ENCODE measurements at regions not wholly inside any gene's neighbourhood (a gene's known extent, or its start where the extent isn't known, plus 50 kb on each side); places are given as distances from the start of the nearest gene placed in this dataset.

DNA sequence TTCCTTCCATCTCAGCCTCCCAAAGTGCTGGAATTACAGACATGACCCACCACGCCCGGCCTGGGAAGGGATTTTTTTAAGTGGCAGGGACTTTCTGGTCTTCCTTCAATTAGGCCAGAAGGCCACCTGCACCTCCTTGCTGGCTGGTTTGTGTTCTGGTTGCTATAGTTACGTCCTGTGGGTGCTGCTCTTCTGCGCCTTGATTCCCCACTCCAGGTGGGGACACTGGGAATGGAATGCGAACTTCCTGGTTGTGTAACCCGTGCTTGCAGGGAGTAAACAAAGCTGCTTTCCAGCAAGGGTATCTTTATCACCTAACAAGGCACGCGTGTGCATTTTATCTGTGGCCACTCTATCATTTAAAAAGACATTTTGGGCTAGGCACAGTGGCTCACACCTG is 117.7 kb downstream of the PLEKHG1 start (continued):
- TF ChIP-seq ISL1 (CRISPR knock-in tag; IDR thresholded peaks at IDR 0.05), result no peak
- TF ChIP-seq ZFP30 (CRISPR knock-in tag; IDR thresholded peaks at IDR 0.05), result no peak
- no peak for TF ChIP-seq TOX (CRISPR knock-in tag; IDR thresholded peaks at IDR 0.05; ENCODE audit: borderline replicate concordance)
- no peak for TF ChIP-seq ZNF8 (CRISPR knock-in tag; IDR thresholded peaks at IDR 0.05)

DNA sequence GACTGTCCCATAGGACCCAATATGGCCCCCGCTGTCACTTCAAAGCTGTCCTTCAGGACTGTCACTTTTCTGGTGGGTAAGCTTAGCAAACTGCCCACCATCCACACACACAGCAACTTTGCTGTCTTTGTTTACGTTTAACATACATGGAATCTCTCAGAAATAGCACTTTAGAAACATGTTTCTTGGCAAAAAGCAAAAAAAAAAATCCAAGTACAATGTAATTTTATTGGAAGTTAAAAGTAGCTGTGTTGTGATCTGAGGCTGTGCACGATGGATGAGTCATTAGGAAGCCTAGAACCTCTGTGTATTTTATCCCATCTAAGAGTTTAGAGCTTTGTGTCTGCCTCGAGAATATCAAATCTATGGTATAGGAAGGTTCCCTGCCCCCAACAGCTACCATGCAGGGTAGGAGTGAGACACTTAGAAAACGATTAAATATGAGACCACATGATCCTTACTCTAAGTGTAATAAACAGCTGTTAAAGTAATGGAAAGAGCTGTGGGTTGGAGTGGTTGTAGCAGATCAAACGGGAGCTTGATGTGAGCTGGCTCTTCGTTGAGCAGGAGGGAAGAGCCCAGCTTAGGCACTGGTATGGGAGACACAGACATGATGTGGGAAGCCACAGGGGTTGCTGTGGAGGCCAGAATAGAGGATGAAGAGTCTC is 119.5 kb downstream of the PLEKHG1 start:
- no peak for TF ChIP-seq SNAI2 (CRISPR knock-in tag; IDR thresholded peaks at IDR 0.05)
- no peak for TF ChIP-seq PPARA (CRISPR knock-in tag; IDR thresholded peaks at IDR 0.05; ENCODE audit: borderline replicate concordance)
- TF ChIP-seq, protein P1, sequence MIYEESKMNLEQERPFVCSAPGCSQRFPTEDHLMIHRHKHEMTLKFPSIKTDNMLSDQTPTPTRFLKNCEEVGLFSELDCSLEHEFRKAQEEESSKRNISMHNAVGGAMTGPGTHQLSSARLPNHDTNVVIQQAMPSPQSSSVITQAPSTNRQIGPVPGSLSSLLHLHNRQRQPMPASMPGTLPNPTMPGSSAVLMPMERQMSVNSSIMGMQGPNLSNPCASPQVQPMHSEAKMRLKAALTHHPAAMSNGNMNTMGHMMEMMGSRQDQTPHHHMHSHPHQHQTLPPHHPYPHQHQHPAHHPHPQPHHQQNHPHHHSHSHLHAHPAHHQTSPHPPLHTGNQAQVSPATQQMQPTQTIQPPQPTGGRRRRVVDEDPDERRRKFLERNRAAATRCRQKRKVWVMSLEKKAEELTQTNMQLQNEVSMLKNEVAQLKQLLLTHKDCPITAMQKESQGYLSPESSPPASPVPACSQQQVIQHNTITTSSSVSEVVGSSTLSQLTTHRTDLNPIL (CRISPR knock-in tag; IDR thresholded peaks at IDR 0.05; ENCODE audit: low read depth), result no peak
- TF ChIP-seq ZC3H10 (CRISPR knock-in tag; IDR thresholded peaks at IDR 0.05), result no peak
- TF ChIP-seq, protein P2, sequence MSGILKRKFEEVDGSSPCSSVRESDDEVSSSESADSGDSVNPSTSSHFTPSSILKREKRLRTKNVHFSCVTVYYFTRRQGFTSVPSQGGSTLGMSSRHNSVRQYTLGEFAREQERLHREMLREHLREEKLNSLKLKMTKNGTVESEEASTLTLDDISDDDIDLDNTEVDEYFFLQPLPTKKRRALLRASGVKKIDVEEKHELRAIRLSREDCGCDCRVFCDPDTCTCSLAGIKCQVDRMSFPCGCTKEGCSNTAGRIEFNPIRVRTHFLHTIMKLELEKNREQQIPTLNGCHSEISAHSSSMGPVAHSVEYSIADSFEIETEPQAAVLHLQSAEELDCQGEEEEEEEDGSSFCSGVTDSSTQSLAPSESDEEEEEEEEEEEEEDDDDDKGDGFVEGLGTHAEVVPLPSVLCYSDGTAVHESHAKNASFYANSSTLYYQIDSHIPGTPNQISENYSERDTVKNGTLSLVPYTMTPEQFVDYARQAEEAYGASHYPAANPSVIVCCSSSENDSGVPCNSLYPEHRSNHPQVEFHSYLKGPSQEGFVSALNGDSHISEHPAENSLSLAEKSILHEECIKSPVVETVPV (CRISPR knock-in tag; IDR thresholded peaks at IDR 0.05), result no peak
- TF ChIP-seq, protein P3, sequence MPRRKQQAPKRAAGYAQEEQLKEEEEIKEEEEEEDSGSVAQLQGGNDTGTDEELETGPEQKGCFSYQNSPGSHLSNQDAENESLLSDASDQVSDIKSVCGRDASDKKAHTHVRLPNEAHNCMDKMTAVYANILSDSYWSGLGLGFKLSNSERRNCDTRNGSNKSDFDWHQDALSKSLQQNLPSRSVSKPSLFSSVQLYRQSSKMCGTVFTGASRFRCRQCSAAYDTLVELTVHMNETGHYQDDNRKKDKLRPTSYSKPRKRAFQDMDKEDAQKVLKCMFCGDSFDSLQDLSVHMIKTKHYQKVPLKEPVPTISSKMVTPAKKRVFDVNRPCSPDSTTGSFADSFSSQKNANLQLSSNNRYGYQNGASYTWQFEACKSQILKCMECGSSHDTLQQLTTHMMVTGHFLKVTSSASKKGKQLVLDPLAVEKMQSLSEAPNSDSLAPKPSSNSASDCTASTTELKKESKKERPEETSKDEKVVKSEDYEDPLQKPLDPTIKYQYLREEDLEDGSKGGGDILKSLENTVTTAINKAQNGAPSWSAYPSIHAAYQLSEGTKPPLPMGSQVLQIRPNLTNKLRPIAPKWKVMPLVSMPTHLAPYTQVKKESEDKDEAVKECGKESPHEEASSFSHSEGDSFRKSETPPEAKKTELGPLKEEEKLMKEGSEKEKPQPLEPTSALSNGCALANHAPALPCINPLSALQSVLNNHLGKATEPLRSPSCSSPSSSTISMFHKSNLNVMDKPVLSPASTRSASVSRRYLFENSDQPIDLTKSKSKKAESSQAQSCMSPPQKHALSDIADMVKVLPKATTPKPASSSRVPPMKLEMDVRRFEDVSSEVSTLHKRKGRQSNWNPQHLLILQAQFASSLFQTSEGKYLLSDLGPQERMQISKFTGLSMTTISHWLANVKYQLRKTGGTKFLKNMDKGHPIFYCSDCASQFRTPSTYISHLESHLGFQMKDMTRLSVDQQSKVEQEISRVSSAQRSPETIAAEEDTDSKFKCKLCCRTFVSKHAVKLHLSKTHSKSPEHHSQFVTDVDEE (CRISPR knock-in tag; IDR thresholded peaks at IDR 0.05), result no peak
- TF ChIP-seq TCF4 (CRISPR knock-in tag; IDR thresholded peaks at IDR 0.05; ENCODE audit: borderline replicate concordance), result no peak
- no peak for TF ChIP-seq ZFP3 (CRISPR knock-in tag; IDR thresholded peaks at IDR 0.05)
- no peak for TF ChIP-seq RARB (CRISPR knock-in tag; IDR thresholded peaks at IDR 0.05)
- TF ChIP-seq BACH2 (CRISPR knock-in tag; IDR thresholded peaks at IDR 0.05; ENCODE audit: borderline replicate concordance), result no peak
- no peak for TF ChIP-seq GLIS3 (CRISPR knock-in tag; IDR thresholded peaks at IDR 0.05)
- TF ChIP-seq ZNF70 (CRISPR knock-in tag; IDR thresholded peaks at IDR 0.05), result no peak
- no peak for TF ChIP-seq CSDC2 (CRISPR knock-in tag; IDR thresholded peaks at IDR 0.05)
- no peak for TF ChIP-seq ISL1 (CRISPR knock-in tag; IDR thresholded peaks at IDR 0.05)
- TF ChIP-seq OSR1 (CRISPR knock-in tag; IDR thresholded peaks at IDR 0.05), result no peak
- no peak for TF ChIP-seq TOX (CRISPR knock-in tag; IDR thresholded peaks at IDR 0.05; ENCODE audit: borderline replicate concordance)
- no peak for TF ChIP-seq ESRRG (CRISPR knock-in tag; IDR thresholded peaks at IDR 0.05)
- no peak for TF ChIP-seq ZNF565 (CRISPR knock-in tag; conservative IDR thresholded peaks at IDR 0.05; ENCODE audit: low read depth)
- TF ChIP-seq ARNTL (CRISPR knock-in tag; IDR thresholded peaks at IDR 0.05; ENCODE audit: borderline replicate concordance, low read depth), result no peak
- no peak for ATAC-seq

DNA sequence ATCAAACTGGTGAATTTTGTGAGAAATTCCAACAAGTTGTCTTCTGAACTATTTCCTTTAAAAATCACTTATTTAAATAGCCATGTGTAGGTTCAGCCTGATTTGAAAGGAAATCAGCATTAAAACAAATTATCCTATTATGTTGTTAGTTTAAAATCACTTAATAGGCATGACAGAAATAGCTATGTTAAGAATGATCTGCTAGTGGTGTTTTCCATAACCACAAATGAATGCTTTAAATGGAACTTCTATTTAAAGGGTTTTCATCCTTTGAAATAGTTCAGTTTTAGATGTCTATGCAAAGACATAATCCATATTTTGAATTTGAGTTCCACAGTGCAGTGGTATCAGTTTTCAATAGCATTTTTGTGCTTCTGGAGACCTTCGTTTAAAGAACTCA is 120.1 kb downstream of the PLEKHG1 start:
- ATAC-seq, result no peak

More for the DNA sequence above, 120.1 kb downstream of the PLEKHG1 start:
- TF ChIP-seq ZC3H10 (CRISPR knock-in tag; IDR thresholded peaks at IDR 0.05), result no peak
- no peak for TF ChIP-seq ZFP3 (CRISPR knock-in tag; IDR thresholded peaks at IDR 0.05)
- no peak for TF ChIP-seq BACH2 (CRISPR knock-in tag; IDR thresholded peaks at IDR 0.05; ENCODE audit: borderline replicate concordance)
- no peak for TF ChIP-seq ARNTL (CRISPR knock-in tag; IDR thresholded peaks at IDR 0.05; ENCODE audit: borderline replicate concordance, low read depth)
- TF ChIP-seq TOX (CRISPR knock-in tag; IDR thresholded peaks at IDR 0.05; ENCODE audit: borderline replicate concordance), result no peak
- TF ChIP-seq, protein P4, sequence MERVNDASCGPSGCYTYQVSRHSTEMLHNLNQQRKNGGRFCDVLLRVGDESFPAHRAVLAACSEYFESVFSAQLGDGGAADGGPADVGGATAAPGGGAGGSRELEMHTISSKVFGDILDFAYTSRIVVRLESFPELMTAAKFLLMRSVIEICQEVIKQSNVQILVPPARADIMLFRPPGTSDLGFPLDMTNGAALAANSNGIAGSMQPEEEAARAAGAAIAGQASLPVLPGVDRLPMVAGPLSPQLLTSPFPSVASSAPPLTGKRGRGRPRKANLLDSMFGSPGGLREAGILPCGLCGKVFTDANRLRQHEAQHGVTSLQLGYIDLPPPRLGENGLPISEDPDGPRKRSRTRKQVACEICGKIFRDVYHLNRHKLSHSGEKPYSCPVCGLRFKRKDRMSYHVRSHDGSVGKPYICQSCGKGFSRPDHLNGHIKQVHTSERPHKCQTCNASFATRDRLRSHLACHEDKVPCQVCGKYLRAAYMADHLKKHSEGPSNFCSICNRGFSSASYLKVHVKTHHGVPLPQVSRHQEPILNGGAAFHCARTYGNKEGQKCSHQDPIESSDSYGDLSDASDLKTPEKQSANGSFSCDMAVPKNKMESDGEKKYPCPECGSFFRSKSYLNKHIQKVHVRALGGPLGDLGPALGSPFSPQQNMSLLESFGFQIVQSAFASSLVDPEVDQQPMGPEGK (CRISPR knock-in tag; IDR thresholded peaks at IDR 0.05; ENCODE audit: borderline replicate concordance), result no peak
- no peak for TF ChIP-seq TCF4 (CRISPR knock-in tag; IDR thresholded peaks at IDR 0.05; ENCODE audit: borderline replicate concordance)
- TF ChIP-seq, protein P1 (CRISPR knock-in tag; IDR thresholded peaks at IDR 0.05; ENCODE audit: low read depth), result no peak

Measured in SK-N-SH treated with all-trans-retinoic acid at 6 μM for 48 hours (cell line).